Upper lobe of left lung (tissue), 4 donors: ENCODE measurements at regions not wholly inside any gene's neighbourhood (a gene's known extent, or its start where the extent isn't known, plus 50 kb on each side); places are given as distances from the start of the nearest gene placed in this dataset.

Experiments
- CTCF ChIP-seq, 6 experiments: fragments of 450-650 bp in 4 of 6; fragments of 200-600 bp in 2 of 6; sonication (generic) in 2 of 6; IDR thresholded peaks; one replicate each; pipeline ENCODE4 v1.5.1; 2016 to 2019; ENCODE audit warnings: antibody characterized with exemption in 6 of 6
- POLR2A ChIP-seq, 4 donors: fragments of 450-650 bp; IDR thresholded peaks; one replicate each; pipeline ENCODE4 v1.5.1; 2016 to 2017; ENCODE audit warnings: antibody characterized with exemption in 4 of 4, mild to moderate bottlenecking in 2 of 4

- TF ChIP-seq POLR2A (IDR thresholded peaks at IDR 0.05) (no peak), CTCF (IDR thresholded peaks at IDR 0.05) (no peak)
Observed at GRCh38 chr12:85373045-85373444, 93.0 kb downstream of the ALX1 start.
